ENCODE measurements at regions not wholly inside any gene's neighbourhood (a gene's known extent, or its start where the extent isn't known, plus 50 kb on each side); places are given as distances from the start of the nearest gene placed in this dataset.

DNA sequence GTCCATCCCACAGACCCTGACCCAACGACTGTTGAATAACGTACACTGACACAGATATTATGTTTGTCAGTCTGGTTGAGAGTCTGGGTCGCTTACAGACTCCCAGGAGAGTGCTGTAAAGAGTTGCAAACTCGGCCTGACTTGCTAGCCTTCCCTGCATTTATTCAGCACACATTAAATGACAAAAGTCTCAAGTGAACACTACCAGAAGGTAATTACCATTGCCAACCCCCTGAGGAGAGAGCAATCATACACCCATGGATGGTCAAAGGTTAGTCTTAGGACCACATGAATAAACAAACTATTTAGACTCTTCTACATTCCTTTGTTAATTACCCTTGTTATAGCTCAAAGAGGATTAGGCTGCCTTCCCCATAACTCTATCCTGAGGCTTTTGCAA is 1048.6 kb downstream of the PCDH17 start:
- Histone ChIP-seq H3K79me2 (ENCODE audit: insufficient read depth, low read length) (no peaks in the 10 kb centered on the region), H3K9me3 (ENCODE audit: low read length) (peaks cover 56% of the 10 kb centered on the region), H3K27me3 (ENCODE audit: control insufficient read depth in 1 of 2, insufficient read depth in 2 of 2, low read length in 2 of 2) (no peaks in the 10 kb centered on the region), H3K36me3 (replicated peaks in 1 of 2; ENCODE audit: control insufficient read depth in 1 of 2, insufficient read depth in 2 of 2, low read length in 2 of 2) (no peaks in the 10 kb centered on the region), H2AFZ (ENCODE audit: low read length) (no peak overlapping the region), H3K4me3 (replicated peaks in 1 of 3; ENCODE audit: insufficient read depth in 1 of 3, low read depth in 2 of 3, low read length in 3 of 3) (no peak overlapping the region), H3K27ac (ENCODE audit: extremely low read length, insufficient read depth, low read length) (no peak overlapping the region), H3K4me2 (ENCODE audit: low read depth, low read length) (no peak overlapping the region), H3K4me1 (ENCODE audit: insufficient read depth, low read length) (no peaks in the 10 kb centered on the region), H3K9ac (ENCODE audit: insufficient read depth, low read depth, low read length) (no peak overlapping the region), H4K20me1 (ENCODE audit: insufficient read depth, low read length) (no peaks in the 10 kb centered on the region)
- intact Hi-C loops (cut with micrococcal nuclease; ENCODE audit: unreplicated experiment) (no loop called here), in situ Hi-C loops (cut with HindIII; ENCODE audit: extremely low pct_ligation_motif_present, low pct_unique_long_range_greater_than_20kb) (no loop called here)
- no peak for ATAC-seq
- ChIA-PET POLR2A (no interaction called here), CTCF (ENCODE audit: low intra/inter-chr PET ratio, low total read pairs) (no interaction called here)
- WGBS (ENCODE audit: low lambda C conversion rate): 0% methylated on average over 4 of the region's 4 CpGs
- DNase-seq (ENCODE audit: low spot score): no peak
- TF ChIP-seq ZNF563 (CRISPR knock-in tag; IDR thresholded peaks at IDR 0.05) (no peak), ZBTB20 (CRISPR knock-in tag; IDR thresholded peaks at IDR 0.05; ENCODE audit: borderline replicate concordance, low read depth) (no peak), RCOR2 (CRISPR knock-in tag; IDR thresholded peaks at IDR 0.05) (no peak), ZBTB21 (CRISPR knock-in tag; IDR thresholded peaks at IDR 0.05) (no peak), BHLHE40 (IDR thresholded peaks at IDR 0.05; ENCODE audit: low read length) (no peak), FOXM1 (CRISPR knock-in tag; IDR thresholded peaks at IDR 0.05) (no peak), GATAD2A (CRISPR knock-in tag; IDR thresholded peaks at IDR 0.05) (no peak), ZNF446 (CRISPR knock-in tag; IDR thresholded peaks at IDR 0.05) (no peak), NR2C2 (CRISPR knock-in tag; IDR thresholded peaks at IDR 0.05; ENCODE audit: borderline replicate concordance) (no peak), TBL1XR1 (IDR thresholded peaks at IDR 0.05; ENCODE audit: borderline replicate concordance, low read length, partially characterized antibody) (no peak), CBFB (CRISPR knock-in tag; IDR thresholded peaks at IDR 0.05) (no peak), MAFG (CRISPR knock-in tag; IDR thresholded peaks at IDR 0.05) (no peak)
- TF ChIP-seq, protein P1, sequence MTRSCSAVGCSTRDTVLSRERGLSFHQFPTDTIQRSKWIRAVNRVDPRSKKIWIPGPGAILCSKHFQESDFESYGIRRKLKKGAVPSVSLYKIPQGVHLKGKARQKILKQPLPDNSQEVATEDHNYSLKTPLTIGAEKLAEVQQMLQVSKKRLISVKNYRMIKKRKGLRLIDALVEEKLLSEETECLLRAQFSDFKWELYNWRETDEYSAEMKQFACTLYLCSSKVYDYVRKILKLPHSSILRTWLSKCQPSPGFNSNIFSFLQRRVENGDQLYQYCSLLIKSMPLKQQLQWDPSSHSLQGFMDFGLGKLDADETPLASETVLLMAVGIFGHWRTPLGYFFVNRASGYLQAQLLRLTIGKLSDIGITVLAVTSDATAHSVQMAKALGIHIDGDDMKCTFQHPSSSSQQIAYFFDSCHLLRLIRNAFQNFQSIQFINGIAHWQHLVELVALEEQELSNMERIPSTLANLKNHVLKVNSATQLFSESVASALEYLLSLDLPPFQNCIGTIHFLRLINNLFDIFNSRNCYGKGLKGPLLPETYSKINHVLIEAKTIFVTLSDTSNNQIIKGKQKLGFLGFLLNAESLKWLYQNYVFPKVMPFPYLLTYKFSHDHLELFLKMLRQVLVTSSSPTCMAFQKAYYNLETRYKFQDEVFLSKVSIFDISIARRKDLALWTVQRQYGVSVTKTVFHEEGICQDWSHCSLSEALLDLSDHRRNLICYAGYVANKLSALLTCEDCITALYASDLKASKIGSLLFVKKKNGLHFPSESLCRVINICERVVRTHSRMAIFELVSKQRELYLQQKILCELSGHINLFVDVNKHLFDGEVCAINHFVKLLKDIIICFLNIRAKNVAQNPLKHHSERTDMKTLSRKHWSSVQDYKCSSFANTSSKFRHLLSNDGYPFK (CRISPR knock-in tag; IDR thresholded peaks at IDR 0.05; ENCODE audit: borderline replicate concordance): no peak
- TF ChIP-seq, protein P2, sequence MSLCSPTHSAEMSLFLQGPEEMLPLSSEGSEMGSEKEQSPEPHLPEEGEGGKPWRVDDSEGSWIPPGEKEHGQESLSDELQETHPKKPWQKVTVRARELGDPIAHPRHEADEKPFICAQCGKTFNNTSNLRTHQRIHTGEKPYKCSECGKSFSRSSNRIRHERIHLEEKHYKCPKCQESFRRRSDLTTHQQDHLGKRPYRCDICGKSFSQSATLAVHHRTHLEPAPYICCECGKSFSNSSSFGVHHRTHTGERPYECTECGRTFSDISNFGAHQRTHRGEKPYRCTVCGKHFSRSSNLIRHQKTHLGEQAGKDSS (CRISPR knock-in tag; IDR thresholded peaks at IDR 0.05; ENCODE audit: borderline replicate concordance, low read depth): no peak
- TF ChIP-seq, protein P3, sequence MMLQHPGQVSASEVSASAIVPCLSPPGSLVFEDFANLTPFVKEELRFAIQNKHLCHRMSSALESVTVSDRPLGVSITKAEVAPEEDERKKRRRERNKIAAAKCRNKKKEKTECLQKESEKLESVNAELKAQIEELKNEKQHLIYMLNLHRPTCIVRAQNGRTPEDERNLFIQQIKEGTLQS (CRISPR knock-in tag; IDR thresholded peaks at IDR 0.05): no peak
- TF ChIP-seq, protein P4, sequence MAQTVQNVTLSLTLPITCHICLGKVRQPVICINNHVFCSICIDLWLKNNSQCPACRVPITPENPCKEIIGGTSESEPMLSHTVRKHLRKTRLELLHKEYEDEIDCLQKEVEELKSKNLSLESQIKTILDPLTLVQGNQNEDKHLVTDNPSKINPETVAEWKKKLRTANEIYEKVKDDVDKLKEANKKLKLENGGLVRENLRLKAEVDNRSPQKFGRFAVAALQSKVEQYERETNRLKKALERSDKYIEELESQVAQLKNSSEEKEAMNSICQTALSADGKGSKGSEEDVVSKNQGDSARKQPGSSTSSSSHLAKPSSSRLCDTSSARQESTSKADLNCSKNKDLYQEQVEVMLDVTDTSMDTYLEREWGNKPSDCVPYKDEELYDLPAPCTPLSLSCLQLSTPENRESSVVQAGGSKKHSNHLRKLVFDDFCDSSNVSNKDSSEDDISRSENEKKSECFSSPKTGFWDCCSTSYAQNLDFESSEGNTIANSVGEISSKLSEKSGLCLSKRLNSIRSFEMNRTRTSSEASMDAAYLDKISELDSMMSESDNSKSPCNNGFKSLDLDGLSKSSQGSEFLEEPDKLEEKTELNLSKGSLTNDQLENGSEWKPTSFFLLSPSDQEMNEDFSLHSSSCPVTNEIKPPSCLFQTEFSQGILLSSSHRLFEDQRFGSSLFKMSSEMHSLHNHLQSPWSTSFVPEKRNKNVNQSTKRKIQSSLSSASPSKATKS (CRISPR knock-in tag; IDR thresholded peaks at IDR 0.05): no peak
- FAIRE-seq: no peak
- no TSS peak for BruUV-seq (replicated peaks)

All from HepG2 (cell line).